ENCODE measurements at regions not wholly inside any gene's neighbourhood (a gene's known extent, or its start where the extent isn't known, plus 50 kb on each side); places are given as distances from the start of the nearest gene placed in this dataset.
"Not testable (repeated sequence)": the region's sequence is repeated elsewhere in the genome, so short reads cannot be mapped to it uniquely, and the experiment has no call there.

DNA sequence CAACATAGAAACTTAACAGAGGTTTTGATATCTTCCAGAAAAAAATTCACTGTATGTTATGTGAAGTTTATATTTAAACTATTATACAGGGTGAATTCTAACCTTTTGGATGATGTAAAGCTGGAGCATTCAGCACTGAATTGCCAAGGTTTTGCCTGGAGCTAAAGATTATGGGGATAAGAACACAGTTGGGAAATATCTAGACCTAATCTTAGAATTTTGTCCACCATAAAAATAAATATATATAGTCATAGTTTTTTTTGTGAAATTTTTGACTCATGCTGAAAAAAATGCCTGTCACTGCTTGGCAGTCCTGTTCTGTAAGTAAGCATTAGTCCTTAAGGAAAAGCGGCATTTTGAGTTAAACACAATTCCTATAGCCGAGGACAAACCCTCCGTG lies 339.3 kb upstream of the TMEFF2 start:
- Histone ChIP-seq H3K27me3 (replicated peaks in 2 of 5; ENCODE audit: control insufficient read depth in 4 of 5, insufficient read depth in 5 of 5, low read length in 4 of 5) (no peaks in the 10 kb centered on the region), H3K9me3 (ENCODE audit: control extremely low read depth in 1 of 5, control insufficient read depth in 4 of 5, insufficient read depth in 2 of 5, low read depth in 1 of 5, low read length in 4 of 5) (no peaks in the 10 kb centered on the region), H3K36me3 (ENCODE audit: control insufficient read depth in 4 of 4, insufficient read depth in 4 of 4, low read length in 3 of 4) (no peaks in the 10 kb centered on the region), H3K27ac (ENCODE audit: insufficient read depth in 1 of 2, low read depth in 1 of 2, low read length in 2 of 2, poor library complexity in 1 of 2, severe bottlenecking in 2 of 2) (no peak overlapping the region), H3K4me3 (ENCODE audit: control insufficient read depth in 1 of 7, extremely low read depth in 1 of 7, insufficient read depth in 4 of 7, low read depth in 2 of 7, low read length in 6 of 7) (no peak overlapping the region), H3K4me1 (ENCODE audit: control extremely low read depth in 1 of 4, control insufficient read depth in 4 of 4, insufficient read depth in 4 of 4, low read length in 3 of 4) (no peaks in the 10 kb centered on the region)
- no CpG with 5 or more reads among the region's 3 CpGs for WGBS (ENCODE audit: insufficient coverage)
- no peak for DNase-seq
- CTCF ChIA-PET: no interaction called here
- POLR2A ChIA-PET: no interaction called here

DNA sequence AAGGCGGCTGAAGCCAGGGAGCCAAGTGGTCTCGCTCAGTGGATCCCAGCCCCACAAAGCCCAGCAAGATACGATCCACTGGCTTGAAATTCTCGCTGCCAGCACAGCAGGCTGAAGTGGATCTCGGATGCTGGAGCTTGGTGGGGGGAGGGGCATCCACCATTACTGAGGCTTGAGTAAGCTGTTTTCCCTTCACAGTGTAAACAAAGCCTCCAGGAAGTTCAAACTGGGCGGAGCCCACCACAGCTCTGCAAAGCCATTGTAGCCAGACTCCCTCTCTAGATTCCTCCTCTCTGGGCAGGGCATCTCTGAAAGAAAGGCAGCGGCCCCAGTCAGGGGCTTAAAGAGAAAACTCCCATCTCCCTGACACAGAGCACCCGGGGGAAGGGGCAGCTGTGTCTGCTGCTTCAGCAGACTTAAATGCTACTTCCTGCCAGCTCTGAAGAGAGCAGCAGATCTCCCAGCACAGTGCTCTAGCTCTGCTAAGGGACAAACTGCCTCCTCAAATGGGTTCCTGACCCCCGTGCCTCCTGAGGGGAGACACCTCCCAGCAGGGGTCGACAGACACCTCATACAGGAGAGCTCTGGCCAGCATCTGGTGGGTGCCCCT lies 330.0 kb upstream of the TMEFF2 start:
- POLR2A ChIA-PET; H3K36me3 ChIP-seq (ENCODE audit: control insufficient read depth in 4 of 4, insufficient read depth in 4 of 4, low read length in 3 of 4); H3K4me1 ChIP-seq (ENCODE audit: control extremely low read depth in 1 of 4, control insufficient read depth in 4 of 4, insufficient read depth in 4 of 4, low read length in 3 of 4); H3K27ac ChIP-seq (ENCODE audit: insufficient read depth in 1 of 2, low read depth in 1 of 2, low read length in 2 of 2, poor library complexity in 1 of 2, severe bottlenecking in 2 of 2); DNase-seq; CTCF ChIA-PET; H3K4me3 ChIP-seq (ENCODE audit: control insufficient read depth in 1 of 7, extremely low read depth in 1 of 7, insufficient read depth in 4 of 7, low read depth in 2 of 7, low read length in 6 of 7); H3K9me3 ChIP-seq (ENCODE audit: control extremely low read depth in 1 of 5, control insufficient read depth in 4 of 5, insufficient read depth in 2 of 5, low read depth in 1 of 5, low read length in 4 of 5); H3K27me3 ChIP-seq (replicated peaks in 2 of 5; ENCODE audit: control insufficient read depth in 4 of 5, insufficient read depth in 5 of 5, low read length in 4 of 5): not testable (repeated sequence)
- 100% methylated on average over 8 of the region's 10 CpGs for WGBS (ENCODE audit: insufficient coverage)

DNA sequence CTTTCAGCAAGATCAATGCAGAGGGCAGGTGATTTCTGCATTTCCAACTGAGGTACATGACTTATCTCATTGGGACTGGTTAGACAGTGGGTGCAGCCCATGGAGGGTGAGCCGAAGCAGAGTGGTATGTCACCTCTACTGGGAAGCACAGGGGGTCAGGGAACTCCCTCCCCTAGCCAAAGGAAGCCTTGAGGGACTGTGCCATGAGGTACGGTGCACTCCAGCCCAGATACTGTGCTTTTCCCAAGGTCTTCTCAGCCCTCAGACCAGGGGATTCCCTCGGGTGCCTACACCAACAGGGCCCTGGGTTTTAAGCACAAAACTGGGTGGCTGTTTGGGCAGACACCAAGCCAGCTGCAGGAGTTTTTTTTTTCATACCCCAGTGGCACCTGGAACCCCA lies 329.5 kb upstream of the TMEFF2 start:
- H3K4me1 ChIP-seq (ENCODE audit: control extremely low read depth in 1 of 4, control insufficient read depth in 4 of 4, insufficient read depth in 4 of 4, low read length in 3 of 4); CTCF ChIA-PET; H3K9me3 ChIP-seq (ENCODE audit: control extremely low read depth in 1 of 5, control insufficient read depth in 4 of 5, insufficient read depth in 2 of 5, low read depth in 1 of 5, low read length in 4 of 5); H3K36me3 ChIP-seq (ENCODE audit: control insufficient read depth in 4 of 4, insufficient read depth in 4 of 4, low read length in 3 of 4); H3K27ac ChIP-seq (ENCODE audit: insufficient read depth in 1 of 2, low read depth in 1 of 2, low read length in 2 of 2, poor library complexity in 1 of 2, severe bottlenecking in 2 of 2); DNase-seq; H3K4me3 ChIP-seq (ENCODE audit: control insufficient read depth in 1 of 7, extremely low read depth in 1 of 7, insufficient read depth in 4 of 7, low read depth in 2 of 7, low read length in 6 of 7); POLR2A ChIA-PET; H3K27me3 ChIP-seq (replicated peaks in 2 of 5; ENCODE audit: control insufficient read depth in 4 of 5, insufficient read depth in 5 of 5, low read length in 4 of 5): not testable (repeated sequence)
- WGBS (ENCODE audit: insufficient coverage): 100% methylated on average over 2 of the region's 3 CpGs

DNA sequence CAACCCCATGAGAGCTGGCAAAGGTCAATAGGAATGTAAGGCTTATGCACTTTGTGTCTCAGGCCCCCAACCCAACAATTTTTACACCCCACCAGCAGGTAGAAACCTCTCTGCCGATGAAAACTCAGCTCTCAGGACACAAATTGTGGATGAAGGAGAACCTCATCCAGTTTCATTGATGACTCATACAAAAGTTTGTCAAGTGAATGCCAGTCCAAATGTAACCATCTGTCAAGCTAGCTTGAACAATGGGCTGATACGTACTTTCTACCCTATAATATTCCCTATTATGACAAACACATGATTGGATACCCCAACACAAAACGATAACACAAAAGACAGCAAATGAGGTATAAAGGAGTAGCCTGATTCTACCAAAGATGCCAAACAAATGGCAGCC lies 321.2 kb upstream of the TMEFF2 start:
- no peak for DNase-seq
- POLR2A ChIA-PET: no interaction called here
- 88% methylated on average over 1 of the region's 3 CpGs for WGBS (ENCODE audit: insufficient coverage)
- H3K27me3 ChIP-seq (replicated peaks in 2 of 5; ENCODE audit: control insufficient read depth in 4 of 5, insufficient read depth in 5 of 5, low read length in 4 of 5): no peaks in the 10 kb centered on the region
- H3K36me3 ChIP-seq (ENCODE audit: control insufficient read depth in 4 of 4, insufficient read depth in 4 of 4, low read length in 3 of 4): no peaks in the 10 kb centered on the region
- CTCF ChIA-PET: no interaction called here
- H3K9me3 ChIP-seq (ENCODE audit: control extremely low read depth in 1 of 5, control insufficient read depth in 4 of 5, insufficient read depth in 2 of 5, low read depth in 1 of 5, low read length in 4 of 5): no peaks in the 10 kb centered on the region
- peaks cover 0 to 4% (median 0%) of the 10 kb centered on the region in 4 experiments for H3K4me1 ChIP-seq (ENCODE audit: control extremely low read depth in 1 of 4, control insufficient read depth in 4 of 4, insufficient read depth in 4 of 4, low read length in 3 of 4)
- H3K27ac ChIP-seq (ENCODE audit: insufficient read depth in 1 of 2, low read depth in 1 of 2, low read length in 2 of 2, poor library complexity in 1 of 2, severe bottlenecking in 2 of 2): no peak overlapping the region
- no peak overlapping the region for H3K4me3 ChIP-seq (ENCODE audit: control insufficient read depth in 1 of 7, extremely low read depth in 1 of 7, insufficient read depth in 4 of 7, low read depth in 2 of 7, low read length in 6 of 7)

DNA sequence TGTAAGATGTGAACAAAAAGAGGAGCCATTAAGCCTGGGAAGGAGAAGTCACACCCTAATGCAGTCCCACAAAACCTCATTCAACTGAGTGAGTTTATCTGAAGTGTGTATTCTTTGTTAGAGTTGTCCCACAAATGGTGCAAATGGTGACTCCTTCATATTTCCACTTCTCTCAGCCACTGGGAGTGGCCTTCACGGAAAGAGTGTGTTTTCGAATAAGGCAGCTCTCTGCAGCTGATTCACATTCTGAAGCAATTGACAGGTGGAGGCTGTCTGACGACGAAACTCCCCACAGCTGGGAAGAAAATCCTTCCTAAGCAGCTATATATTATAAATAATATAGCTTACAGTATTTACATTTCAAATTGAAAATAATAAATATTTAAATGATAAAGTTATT lies 318.8 kb upstream of the TMEFF2 start:
- WGBS (ENCODE audit: insufficient coverage): 100% methylated on average over 1 of the region's 4 CpGs
- Histone ChIP-seq H3K27me3 (replicated peaks in 2 of 5; ENCODE audit: control insufficient read depth in 4 of 5, insufficient read depth in 5 of 5, low read length in 4 of 5) (no peaks in the 10 kb centered on the region), H3K27ac (ENCODE audit: insufficient read depth in 1 of 2, low read depth in 1 of 2, low read length in 2 of 2, poor library complexity in 1 of 2, severe bottlenecking in 2 of 2) (no peak overlapping the region), H3K4me3 (ENCODE audit: control insufficient read depth in 1 of 7, extremely low read depth in 1 of 7, insufficient read depth in 4 of 7, low read depth in 2 of 7, low read length in 6 of 7) (no peak overlapping the region), H3K9me3 (ENCODE audit: control extremely low read depth in 1 of 5, control insufficient read depth in 4 of 5, insufficient read depth in 2 of 5, low read depth in 1 of 5, low read length in 4 of 5) (no peaks in the 10 kb centered on the region), H3K4me1 (ENCODE audit: control extremely low read depth in 1 of 4, control insufficient read depth in 4 of 4, insufficient read depth in 4 of 4, low read length in 3 of 4) (peaks cover 0 to 6% (median 0%) of the 10 kb centered on the region in 4 experiments), H3K36me3 (ENCODE audit: control insufficient read depth in 4 of 4, insufficient read depth in 4 of 4, low read length in 3 of 4) (no peaks in the 10 kb centered on the region)
- ChIA-PET CTCF (no interaction called here), POLR2A (no interaction called here)
- no peak for DNase-seq

DNA sequence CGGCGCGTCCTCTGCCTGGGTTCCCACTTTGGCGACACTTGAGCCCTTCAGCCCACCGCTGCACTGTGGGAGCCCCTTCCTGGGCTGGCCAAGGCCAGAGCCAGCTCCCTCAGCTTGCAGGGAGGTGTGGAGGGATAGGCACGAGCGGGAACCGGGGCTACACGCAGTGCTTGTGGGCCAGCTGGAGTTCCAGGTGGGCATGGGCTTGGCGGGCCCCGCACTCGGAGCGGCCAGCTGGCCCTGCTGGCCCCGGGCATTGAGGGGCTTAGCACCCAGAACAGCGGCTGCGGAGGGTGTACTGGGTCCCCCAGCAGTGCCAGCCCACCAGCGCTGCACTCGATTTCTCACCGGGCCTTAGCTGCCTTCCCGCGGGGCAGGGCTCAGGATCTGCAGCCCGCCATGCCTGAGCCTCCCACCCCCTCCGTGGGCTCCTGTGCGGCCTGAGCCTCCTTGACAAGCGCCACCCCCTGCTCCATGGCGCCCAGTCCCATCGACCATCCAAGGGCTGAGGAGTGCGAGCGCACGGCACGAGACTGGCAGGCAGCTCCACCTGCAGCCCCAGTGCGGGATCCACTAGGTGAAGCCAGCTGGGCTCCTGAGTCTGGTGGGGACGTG lies 313.2 kb upstream of the TMEFF2 start:
- POLR2A ChIA-PET; H3K4me1 ChIP-seq (ENCODE audit: control extremely low read depth in 1 of 4, control insufficient read depth in 4 of 4, insufficient read depth in 4 of 4, low read length in 3 of 4); H3K36me3 ChIP-seq (ENCODE audit: control insufficient read depth in 4 of 4, insufficient read depth in 4 of 4, low read length in 3 of 4); H3K27ac ChIP-seq (ENCODE audit: insufficient read depth in 1 of 2, low read depth in 1 of 2, low read length in 2 of 2, poor library complexity in 1 of 2, severe bottlenecking in 2 of 2); H3K4me3 ChIP-seq (ENCODE audit: control insufficient read depth in 1 of 7, extremely low read depth in 1 of 7, insufficient read depth in 4 of 7, low read depth in 2 of 7, low read length in 6 of 7); CTCF ChIA-PET; H3K27me3 ChIP-seq (replicated peaks in 2 of 5; ENCODE audit: control insufficient read depth in 4 of 5, insufficient read depth in 5 of 5, low read length in 4 of 5); H3K9me3 ChIP-seq (ENCODE audit: control extremely low read depth in 1 of 5, control insufficient read depth in 4 of 5, insufficient read depth in 2 of 5, low read depth in 1 of 5, low read length in 4 of 5); DNase-seq: not testable (repeated sequence)
- 93% methylated on average over 28 of the region's 33 CpGs for WGBS (ENCODE audit: insufficient coverage)

DNA sequence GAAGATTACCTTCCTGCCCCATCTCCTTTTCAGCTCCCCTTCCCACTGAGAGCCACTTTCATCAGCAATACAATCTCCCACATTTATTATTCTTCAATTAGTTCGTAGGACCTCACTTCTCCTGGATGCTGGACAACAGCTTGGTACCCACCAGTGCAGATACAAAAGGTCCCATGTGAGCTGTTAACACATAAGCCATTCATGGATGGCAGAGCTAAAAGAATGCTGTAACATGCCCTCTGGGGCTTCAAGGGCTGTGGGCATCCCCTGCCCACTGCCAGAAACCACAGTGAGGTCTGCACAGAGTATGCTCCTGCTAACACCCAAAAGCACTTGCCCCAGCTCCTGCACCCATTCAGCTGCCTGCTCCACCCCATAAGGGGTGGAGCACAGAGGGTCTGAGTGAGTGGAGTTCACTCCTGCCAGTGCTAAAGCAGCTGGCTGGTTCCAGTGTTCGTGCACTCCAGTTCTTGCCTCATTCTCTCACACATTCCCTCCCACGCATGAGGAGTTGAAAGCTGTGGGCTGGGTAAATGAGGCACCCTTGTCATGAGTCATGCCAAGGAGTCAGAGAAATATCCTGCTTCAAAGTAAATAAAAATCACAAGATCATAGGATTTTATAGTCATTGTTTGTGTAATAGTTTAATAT lies 305.9 kb upstream of the TMEFF2 start:
- Histone ChIP-seq H3K9me3 (ENCODE audit: control extremely low read depth in 1 of 5, control insufficient read depth in 4 of 5, insufficient read depth in 2 of 5, low read depth in 1 of 5, low read length in 4 of 5) (peaks cover 0 to 5% (median 0%) of the 10 kb centered on the region in 5 experiments), H3K4me3 (ENCODE audit: control insufficient read depth in 1 of 7, extremely low read depth in 1 of 7, insufficient read depth in 4 of 7, low read depth in 2 of 7, low read length in 6 of 7) (no peak overlapping the region), H3K27me3 (replicated peaks in 2 of 5; ENCODE audit: control insufficient read depth in 4 of 5, insufficient read depth in 5 of 5, low read length in 4 of 5) (no peaks in the 10 kb centered on the region), H3K4me1 (ENCODE audit: control extremely low read depth in 1 of 4, control insufficient read depth in 4 of 4, insufficient read depth in 4 of 4, low read length in 3 of 4) (no peaks in the 10 kb centered on the region), H3K27ac (ENCODE audit: insufficient read depth in 1 of 2, low read depth in 1 of 2, low read length in 2 of 2, poor library complexity in 1 of 2, severe bottlenecking in 2 of 2) (no peak overlapping the region), H3K36me3 (ENCODE audit: control insufficient read depth in 4 of 4, insufficient read depth in 4 of 4, low read length in 3 of 4) (no peaks in the 10 kb centered on the region)
- DNase-seq: no peak
- POLR2A ChIA-PET: no interaction called here
- CTCF ChIA-PET: no interaction called here
- 90% methylated on average over 1 of the region's 3 CpGs for WGBS (ENCODE audit: insufficient coverage)

Data from common myeloid progenitor, CD34-positive (primary cell).